EH (cell line): ENCODE measurements at regions not wholly inside any gene's neighbourhood (a gene's known extent, or its start where the extent isn't known, plus 50 kb on each side); places are given as distances from the start of the nearest gene placed in this dataset.
"Not testable (repeated sequence)": the region's sequence is repeated elsewhere in the genome, so short reads cannot be mapped to it uniquely, and the experiment has no call there.

Experiments used
- DNase-seq: peaks from one replicate; pipeline ENCODE4 v3.0.0-alpha.2; 2015; ENCODE audit warnings: low read depth

GRCh38 chr6:165167861-165168260 is 141.5 kb downstream of the C6orf118 start:
- DNase-seq: no peak

DNA sequence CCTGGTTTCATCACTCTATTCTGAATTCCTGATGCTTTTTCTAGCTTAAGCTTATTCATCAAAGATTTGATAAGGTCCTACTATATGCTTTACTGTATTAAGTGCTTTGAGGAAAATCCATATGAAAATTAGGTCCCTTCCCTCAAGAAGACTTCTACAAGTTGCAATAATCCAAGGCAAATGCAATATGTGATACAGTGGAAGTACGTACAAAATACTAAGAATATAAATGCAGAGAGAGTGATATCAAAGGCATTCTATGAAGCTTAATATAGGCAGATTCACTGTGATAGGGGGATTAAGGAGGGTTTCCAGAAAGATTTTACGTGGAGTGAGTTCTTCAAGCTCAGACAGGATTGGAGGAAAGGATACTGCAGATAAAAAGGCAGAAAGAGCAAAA is 142.1 kb downstream of the C6orf118 start:
- DNase-seq: no peak

DNA sequence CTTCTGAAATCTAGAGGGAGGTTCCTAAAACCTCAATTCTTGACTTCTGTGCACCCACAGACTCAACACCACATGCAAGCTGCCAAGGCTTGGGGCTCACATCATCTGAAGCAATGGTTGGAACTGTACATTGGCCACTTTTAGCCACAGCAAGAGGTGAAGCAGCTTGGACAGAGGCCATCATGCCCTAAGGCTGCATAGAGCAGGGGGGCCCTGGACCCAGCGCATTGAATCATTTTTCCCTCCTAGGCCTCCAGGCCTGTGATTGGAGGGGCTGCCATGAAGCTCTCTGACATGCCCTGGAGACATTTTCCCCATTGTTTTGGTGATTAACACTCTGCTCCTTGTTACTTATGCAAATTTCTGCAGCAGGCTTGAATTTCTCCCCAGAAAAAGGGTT is 145.9 kb downstream of the C6orf118 start:
- no peak for DNase-seq

DNA sequence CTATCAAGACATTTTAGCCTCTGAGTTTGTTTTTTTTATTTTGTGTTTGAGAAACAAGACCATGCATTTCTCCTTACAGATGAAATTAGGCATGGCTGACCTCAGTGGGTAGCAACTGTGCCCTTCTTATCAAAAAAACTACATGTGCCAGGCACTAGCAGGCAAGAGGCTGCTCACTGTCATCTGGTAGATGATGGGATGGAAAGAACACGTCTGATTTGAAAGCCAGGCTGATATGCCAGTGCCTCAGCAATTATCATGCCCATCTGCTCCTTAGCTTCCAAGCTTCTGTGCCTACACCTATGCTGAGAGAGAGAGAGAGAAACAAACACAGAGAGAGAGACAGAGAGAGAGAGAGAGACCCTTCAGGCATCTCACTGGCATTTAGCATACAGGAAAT is 149.9 kb downstream of the C6orf118 start:
- DNase-seq: no peak

- DNase-seq: no peak
Observed at GRCh38 chr6:165146456-165146855, 162.9 kb downstream of the C6orf118 start.

DNA sequence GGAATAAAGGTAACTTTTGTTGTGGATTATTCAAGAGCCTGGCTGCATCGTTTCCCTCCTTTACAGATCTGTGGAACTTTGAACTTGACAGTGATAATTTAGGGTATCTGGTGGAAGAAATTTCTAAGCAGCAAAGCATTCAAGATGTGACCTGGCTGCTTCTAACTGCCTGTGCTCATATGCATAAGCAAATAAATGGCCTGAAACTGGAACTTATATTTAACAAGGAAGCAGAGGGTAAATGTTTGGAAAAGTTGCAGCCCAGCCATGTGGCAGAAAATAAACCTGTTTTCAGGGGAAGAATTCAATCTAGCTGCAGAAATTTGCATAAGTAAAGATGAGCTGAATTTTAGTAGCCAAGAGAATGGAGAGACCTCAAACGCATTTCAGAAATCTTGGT is 173.5 kb downstream of the C6orf118 start:
- DNase-seq: no peak

DNA sequence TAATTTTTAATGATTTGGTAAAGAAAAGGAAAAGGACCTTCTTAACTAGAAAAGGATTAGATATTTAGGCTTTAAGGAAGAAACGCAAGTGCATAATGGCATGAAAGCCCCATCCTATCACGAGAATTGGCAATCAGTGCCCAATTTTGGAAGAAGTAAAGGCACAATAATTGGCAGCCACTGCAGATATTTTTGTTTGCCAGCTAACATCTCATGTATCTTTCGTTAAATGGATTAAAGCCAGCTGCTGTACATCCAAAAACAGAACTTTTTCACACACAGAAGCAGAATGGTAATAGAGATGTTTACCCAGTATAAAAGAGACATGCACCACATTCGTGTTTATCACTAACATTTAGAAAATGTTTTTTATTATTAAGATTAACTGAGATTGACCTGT is 180.3 kb downstream of the C6orf118 start:
- no peak for DNase-seq

DNA sequence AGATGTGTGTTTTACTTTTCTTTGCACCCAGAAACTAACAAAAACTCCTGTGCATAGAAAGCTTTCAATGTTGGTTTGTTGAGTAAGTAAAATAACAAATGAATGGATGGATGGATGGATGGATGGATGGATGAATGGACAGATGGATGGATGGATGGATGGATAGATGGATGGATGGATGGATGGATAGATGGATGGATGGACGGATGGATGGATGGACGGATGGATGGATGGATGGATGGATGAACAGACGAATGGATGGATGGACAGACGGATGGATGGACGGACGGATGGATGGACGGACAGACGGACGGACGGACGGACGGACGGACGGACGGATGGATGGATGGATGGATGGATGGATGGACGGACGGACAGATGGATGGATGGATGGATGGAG is 181.7 kb downstream of the C6orf118 start:
- DNase-seq: not testable (repeated sequence)

DNA sequence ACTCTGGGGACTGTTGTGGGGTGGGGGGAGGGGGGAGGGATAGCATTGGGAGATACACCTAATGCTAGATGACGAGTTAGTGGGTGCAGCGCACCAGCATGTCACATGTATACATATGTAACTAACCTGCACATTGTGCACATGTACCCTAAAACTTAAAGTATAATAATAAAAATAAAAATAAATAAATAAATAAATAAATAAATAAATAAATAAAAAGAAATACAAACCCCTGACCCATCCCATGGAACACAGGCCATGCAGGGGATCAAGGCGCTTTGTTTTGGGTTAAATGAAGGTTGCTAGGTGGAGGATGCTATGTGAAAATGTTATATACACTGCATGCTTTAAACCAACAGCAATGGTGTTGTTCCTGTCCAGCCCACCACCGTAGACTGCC is 184.7 kb downstream of the C6orf118 start:
- DNase-seq: not testable (repeated sequence)

GRCh38 chr6:165119231-165120020 is 190.0 kb downstream of the C6orf118 start:
- DNase-seq: no peak

- no peak for DNase-seq
Observed at GRCh38 chr6:165118736-165119135, 190.7 kb downstream of the C6orf118 start.

DNA sequence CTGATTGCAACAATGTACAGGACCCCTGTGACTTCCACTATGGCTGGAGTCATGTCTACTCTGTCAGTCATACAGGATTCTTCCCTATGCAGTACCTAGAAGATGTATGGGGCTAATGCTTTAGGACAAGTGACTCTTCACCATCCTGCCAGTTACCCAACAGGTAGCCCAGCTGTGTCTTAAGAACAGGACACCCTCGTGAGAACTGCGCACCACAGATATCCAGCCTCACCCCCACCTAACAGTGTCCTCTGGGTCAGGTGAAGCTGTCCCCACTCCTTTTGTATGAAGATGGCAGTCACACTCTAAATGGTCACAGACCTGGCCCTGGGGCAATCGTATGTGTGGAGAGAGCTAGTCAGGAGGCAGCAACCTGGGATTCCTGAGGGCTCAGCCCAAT is 191.6 kb downstream of the C6orf118 start:
- DNase-seq: no peak

DNA sequence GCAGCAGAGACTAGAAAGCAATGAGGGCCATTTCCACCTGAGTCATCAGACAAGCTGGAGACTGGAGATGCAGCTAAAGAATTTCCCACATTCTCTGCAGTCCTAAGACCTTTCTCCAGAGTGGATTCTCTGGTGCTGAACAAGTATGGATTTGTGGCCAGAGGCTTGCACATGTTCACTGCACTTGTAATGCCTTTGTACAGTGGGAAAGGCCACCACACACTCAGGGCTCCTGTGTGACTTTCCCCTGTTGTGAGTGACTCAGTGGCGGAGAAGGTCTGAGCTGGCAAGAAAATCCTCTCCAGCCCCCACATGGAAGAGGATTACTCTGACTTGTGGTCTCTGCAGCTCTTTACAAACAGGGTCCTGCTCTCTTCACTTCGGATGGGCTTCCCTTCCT is 192.3 kb downstream of the C6orf118 start:
- DNase-seq: no peak

- DNase-seq: no peak
Observed at GRCh38 chr6:165110860-165111259, 198.5 kb downstream of the C6orf118 start.

GRCh38 chr6:165109011-165109410 is 200.4 kb downstream of the C6orf118 start:
- no peak for DNase-seq

GRCh38 chr6:165106261-165106660 is 203.1 kb downstream of the C6orf118 start:
- DNase-seq: no peak

DNA sequence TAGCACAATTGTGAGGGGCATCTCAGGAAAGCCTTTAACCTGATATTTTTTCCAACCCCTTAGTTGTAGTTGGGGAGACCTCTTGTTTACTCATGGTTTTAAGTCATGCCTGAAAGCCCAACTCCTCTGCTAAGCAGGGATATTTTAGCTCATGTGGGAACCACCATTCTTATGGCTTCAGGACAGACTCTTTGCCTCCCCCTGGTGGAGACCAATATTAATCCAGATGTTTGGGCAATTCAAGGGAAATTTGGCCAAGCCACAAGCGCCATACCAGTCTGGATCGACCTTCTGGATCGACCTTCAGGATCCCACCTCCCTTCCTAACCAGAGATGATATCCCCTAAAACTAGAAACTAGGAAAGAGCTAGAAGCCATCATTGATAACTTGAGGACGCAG is 211.2 kb downstream of the C6orf118 start:
- DNase-seq: no peak

GRCh38 chr6:165096868-165097267 is 212.5 kb downstream of the C6orf118 start:
- no peak for DNase-seq

DNA sequence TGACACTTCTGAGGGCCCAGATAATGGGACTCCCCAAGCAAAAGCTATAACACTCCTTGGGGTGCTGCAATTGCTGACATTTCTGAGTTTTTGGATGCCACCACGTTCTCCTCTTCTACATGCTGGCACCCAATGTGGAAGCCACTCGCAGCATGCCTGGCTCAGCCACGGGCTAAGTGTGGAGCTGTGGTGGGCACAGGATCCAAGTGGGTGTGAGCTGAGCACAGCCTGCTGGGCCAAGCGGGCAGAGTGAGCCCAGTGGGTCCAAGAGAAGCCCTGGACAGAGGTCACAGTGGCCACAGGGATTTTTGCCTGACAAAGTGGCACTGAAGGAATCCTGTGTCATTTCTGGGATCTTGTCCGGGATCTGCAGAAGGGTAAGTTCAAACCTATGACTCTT is 213.2 kb downstream of the C6orf118 start:
- no peak for DNase-seq

DNA sequence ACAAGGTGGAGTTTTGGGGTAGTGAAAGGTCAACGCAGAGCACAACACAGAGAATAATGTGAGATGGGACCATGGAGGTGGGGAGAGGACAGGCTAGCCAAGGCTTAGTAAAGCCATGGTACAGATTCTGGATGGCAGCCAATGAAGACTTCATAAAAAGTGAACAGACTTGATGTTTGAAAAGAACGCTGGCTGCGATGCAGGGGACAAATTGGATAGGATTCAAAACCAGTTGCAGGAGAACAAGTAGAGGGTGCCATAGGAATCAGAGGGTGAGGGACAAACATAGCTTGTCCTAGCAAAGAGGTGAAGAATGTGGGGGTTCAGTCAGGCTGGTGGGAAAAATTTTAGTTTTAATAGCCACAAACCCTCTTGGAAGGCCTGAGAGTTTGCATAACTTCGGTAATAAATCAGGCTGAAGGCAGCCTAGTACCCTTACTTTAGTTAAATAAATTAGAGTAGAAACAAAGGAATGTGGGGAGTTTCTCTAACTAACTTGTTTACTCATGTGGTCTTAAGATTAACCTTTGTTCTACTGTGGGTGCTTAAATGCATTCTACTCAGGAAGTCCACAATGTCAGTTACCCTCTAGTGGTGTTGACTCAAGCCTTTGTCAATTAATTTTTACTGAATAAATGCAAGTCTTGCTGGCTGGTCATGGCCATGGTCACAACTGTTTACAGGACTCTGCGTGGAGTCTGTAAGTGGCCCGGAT is 216.4 kb downstream of the C6orf118 start:
- no peak for DNase-seq

DNA sequence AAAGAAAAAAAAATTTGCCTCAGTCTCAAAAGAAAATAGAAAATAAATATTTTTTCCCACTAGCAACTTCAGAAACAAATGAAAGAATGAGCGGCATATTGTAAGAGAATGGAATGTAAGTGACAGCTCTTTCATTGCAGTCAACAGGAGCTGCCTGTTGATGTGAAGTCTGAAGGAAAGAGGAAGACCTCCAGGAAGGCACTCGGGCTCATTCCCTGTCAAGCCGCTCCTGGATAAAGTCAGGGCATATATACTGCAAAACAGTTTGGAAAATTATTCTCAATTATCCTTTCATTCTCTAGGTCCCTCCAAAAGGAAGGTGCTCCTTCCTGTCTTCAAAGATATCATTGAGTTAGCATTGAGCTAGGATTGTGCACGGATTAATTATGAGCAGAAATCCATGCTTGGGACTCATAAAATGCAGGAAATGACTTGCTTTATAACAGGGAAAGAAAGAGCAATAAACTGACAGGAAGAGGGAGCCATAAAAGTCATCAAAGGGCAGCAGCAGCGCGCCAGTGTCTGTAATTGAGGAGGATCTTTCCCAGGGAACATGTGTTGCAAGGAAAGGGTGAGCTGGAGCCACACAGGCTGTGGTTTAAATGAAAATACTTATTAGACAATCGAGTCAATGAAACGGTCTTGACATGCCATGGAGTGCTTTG is 218.2 kb downstream of the C6orf118 start:
- no peak for DNase-seq

GRCh38 chr6:165090242-165090641 is 219.2 kb downstream of the C6orf118 start:
- no peak for DNase-seq

- no peak for DNase-seq
Observed at GRCh38 chr6:165086814-165087213, 222.6 kb downstream of the C6orf118 start.
